KMS-11 (cell line): ENCODE measurements at regions not wholly inside any gene's neighbourhood (a gene's known extent, or its start where the extent isn't known, plus 50 kb on each side); places are given as distances from the start of the nearest gene placed in this dataset.

ENCODE experiments used
- H2AFZ ChIP-seq: fragments of 200-600 bp; sonication (generic); 2 replicates; pipeline ENCODE4 v1.6.1; 2016; ENCODE audit warnings: antibody characterized with exemption, mixed run types, low read depth
- H3K27ac ChIP-seq: fragments of 200-600 bp; sonication (generic); 2 replicates; pipeline ENCODE4 v1.6.1; 2016; ENCODE audit warnings: mild to moderate bottlenecking, mixed run types
- H3K27me3 ChIP-seq: fragments of 200-600 bp; sonication (generic); 2 replicates; pipeline ENCODE4 v1.6.1; 2017; ENCODE audit warnings: mild to moderate bottlenecking, low read depth, mixed run types, moderate library complexity; ENCODE audit not compliant: insufficient read depth
- H3K36me3 ChIP-seq: fragments of 200-600 bp; sonication (generic); 2 replicates; pipeline ENCODE4 v1.6.1; 2017; ENCODE audit warnings: mild to moderate bottlenecking, mixed run types; ENCODE audit not compliant: insufficient read depth
- H3K4me1 ChIP-seq: fragments of 200-600 bp; sonication (generic); 2 replicates; pipeline ENCODE4 v1.6.1; 2016; ENCODE audit warnings: mild to moderate bottlenecking, low read depth, mixed run types; ENCODE audit not compliant: poor library complexity, severe bottlenecking
- H3K4me2 ChIP-seq: fragments of 200-600 bp; sonication (generic); 2 replicates; pipeline ENCODE4 v1.7.0; 2016; ENCODE audit warnings: mild to moderate bottlenecking, mixed run types
- H3K4me3 ChIP-seq: fragments of 200-600 bp; sonication (generic); IDR thresholded peaks from 2 replicates; pipeline ENCODE4 v1.6.1; 2017; ENCODE audit warnings: low read depth, low read length, mixed read lengths; ENCODE audit not compliant: insufficient read depth
- H3K79me2 ChIP-seq: fragments of 200-600 bp; sonication (generic); 2 replicates; pipeline ENCODE4 v1.6.1; 2016; ENCODE audit warnings: low read depth, mixed run types; ENCODE audit not compliant: insufficient read depth
- H3K9ac ChIP-seq: fragments of 200-600 bp; sonication (generic); 2 replicates; pipeline ENCODE4 v1.6.1; 2016; ENCODE audit warnings: mild to moderate bottlenecking, mixed run types
- H4K20me1 ChIP-seq: fragments of 200-600 bp; sonication (generic); 2 replicates; pipeline ENCODE4 v1.6.1; 2016; ENCODE audit warnings: mild to moderate bottlenecking, mixed run types; ENCODE audit not compliant: insufficient read depth
- TF ChIP-seq, protein P1 (sequence below): fragments of 200-600 bp; sonication (generic); conservative IDR thresholded peaks from 2 replicates; pipeline ENCODE4 v1.6.1; 2017; ENCODE audit warnings: low read depth, mild to moderate bottlenecking, antibody characterized with exemption, low read length, moderate library complexity, mixed read lengths

DNA sequence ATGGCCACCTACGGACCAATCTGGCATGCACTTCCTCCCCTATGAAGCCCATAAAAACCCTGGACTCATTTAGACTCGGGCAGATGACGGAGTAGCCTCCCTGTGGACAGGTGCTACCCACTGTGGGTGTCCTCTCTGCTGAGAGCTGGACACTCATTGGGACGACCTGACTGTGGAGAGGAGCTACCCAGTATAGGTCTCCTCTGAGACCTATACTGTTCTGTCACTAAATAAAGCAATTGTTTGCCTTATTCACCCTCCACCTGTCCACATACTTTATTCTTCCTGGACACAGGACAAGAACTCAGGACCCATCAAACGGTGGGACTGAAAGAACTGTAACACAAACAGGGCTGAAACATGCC, 53.3 kb upstream of the CADM2 start:
- H3K9ac ChIP-seq: no peak overlapping the region
- no peaks in the 10 kb centered on the region for H4K20me1 ChIP-seq
- H2AFZ ChIP-seq: no peak overlapping the region
- no peak overlapping the region for H3K27ac ChIP-seq
- H3K36me3 ChIP-seq: no peaks in the 10 kb centered on the region
- TF ChIP-seq, protein P1, sequence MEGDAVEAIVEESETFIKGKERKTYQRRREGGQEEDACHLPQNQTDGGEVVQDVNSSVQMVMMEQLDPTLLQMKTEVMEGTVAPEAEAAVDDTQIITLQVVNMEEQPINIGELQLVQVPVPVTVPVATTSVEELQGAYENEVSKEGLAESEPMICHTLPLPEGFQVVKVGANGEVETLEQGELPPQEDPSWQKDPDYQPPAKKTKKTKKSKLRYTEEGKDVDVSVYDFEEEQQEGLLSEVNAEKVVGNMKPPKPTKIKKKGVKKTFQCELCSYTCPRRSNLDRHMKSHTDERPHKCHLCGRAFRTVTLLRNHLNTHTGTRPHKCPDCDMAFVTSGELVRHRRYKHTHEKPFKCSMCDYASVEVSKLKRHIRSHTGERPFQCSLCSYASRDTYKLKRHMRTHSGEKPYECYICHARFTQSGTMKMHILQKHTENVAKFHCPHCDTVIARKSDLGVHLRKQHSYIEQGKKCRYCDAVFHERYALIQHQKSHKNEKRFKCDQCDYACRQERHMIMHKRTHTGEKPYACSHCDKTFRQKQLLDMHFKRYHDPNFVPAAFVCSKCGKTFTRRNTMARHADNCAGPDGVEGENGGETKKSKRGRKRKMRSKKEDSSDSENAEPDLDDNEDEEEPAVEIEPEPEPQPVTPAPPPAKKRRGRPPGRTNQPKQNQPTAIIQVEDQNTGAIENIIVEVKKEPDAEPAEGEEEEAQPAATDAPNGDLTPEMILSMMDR: no peak
- H3K27me3 ChIP-seq: no peaks in the 10 kb centered on the region
- no peaks in the 10 kb centered on the region for H3K79me2 ChIP-seq
- H3K4me1 ChIP-seq: no peaks in the 10 kb centered on the region
- no peak overlapping the region for H3K4me2 ChIP-seq
- H3K4me3 ChIP-seq: no peak overlapping the region

DNA sequence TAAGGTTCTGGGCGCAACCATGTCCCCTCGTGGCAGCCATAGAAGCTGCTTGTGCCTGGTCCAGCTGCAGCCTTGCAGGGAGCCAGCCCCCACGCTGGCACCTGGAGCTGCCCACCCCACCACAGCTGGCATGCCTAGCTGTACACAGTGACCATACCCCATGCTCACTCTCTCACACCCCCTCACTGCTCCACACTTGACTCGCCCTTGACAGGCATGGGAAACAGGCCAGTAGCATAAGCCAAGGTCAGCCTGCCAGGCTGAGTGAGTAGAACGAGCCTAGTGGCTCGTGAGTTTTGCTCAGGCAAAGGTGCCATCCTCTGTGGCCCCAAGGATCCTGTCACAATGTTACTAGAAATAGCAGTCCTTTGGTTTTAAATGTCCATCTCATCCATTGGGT, 52.7 kb upstream of the CADM2 start:
- H2AFZ ChIP-seq: no peak overlapping the region
- H3K27ac ChIP-seq: no peak overlapping the region
- H3K4me1 ChIP-seq: no peaks in the 10 kb centered on the region
- no peak overlapping the region for H3K9ac ChIP-seq
- H3K4me2 ChIP-seq: no peak overlapping the region
- H3K79me2 ChIP-seq: no peaks in the 10 kb centered on the region
- H3K4me3 ChIP-seq: no peak overlapping the region
- H4K20me1 ChIP-seq: no peaks in the 10 kb centered on the region
- TF ChIP-seq, protein P1: no peak
- no peaks in the 10 kb centered on the region for H3K36me3 ChIP-seq
- no peaks in the 10 kb centered on the region for H3K27me3 ChIP-seq
